ENCODE measurements at regions not wholly inside any gene's neighbourhood (a gene's known extent, or its start where the extent isn't known, plus 50 kb on each side); places are given as distances from the start of the nearest gene placed in this dataset.

DNA sequence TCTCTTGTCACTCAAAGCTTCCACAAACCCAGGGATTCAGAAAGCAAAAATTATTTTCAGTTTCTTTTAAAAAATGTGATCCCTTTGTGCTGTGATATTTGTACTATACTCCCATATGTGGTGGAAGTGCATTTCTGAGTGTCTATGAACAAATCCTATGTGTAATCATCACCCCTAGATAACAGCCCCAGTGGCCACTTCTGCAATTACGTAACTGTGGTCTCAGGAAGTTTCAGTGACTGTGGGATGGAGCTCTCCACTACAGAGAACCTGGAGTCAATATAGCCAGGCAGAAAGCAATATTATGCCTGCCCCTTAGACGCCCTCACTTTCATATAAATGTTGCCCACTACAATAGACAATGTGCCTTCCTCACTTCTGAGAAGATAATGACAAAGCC lies 1101.7 kb upstream of the GHITM start:
- Mint-ChIP-seq H3K36me3 (ENCODE audit: low read depth) (no peaks in the 10 kb centered on the region), H3K27me3 (no peaks in the 10 kb centered on the region), H3K9me3 (no peaks in the 10 kb centered on the region), H3K27ac (no peak overlapping the region), H3K4me1 (ENCODE audit: low read depth) (no peaks in the 10 kb centered on the region), H3K4me3 (no peak overlapping the region)
- intact Hi-C loops (cut with micrococcal nuclease) = no loop called here

- intact Hi-C loops (cut with micrococcal nuclease) = no loop called here
- Mint-ChIP-seq H3K27ac (no peak overlapping the region), H3K27me3 (no peaks in the 10 kb centered on the region)
Observed at GRCh38 chr10:83038631-83039030, 1100.7 kb upstream of the GHITM start.

GRCh38 chr10:83045731-83046130 lies 1093.6 kb upstream of the GHITM start:
- no peaks in the 10 kb centered on the region for H3K4me1 Mint-ChIP-seq (ENCODE audit: low read depth)
- no peaks in the 10 kb centered on the region for H3K36me3 Mint-ChIP-seq (ENCODE audit: low read depth)
- H3K27me3 Mint-ChIP-seq = no peaks in the 10 kb centered on the region
- no peak overlapping the region for H3K27ac Mint-ChIP-seq
- intact Hi-C loops (cut with micrococcal nuclease) = no loop called here
- H3K9me3 Mint-ChIP-seq = no peaks in the 10 kb centered on the region
- no peak overlapping the region for H3K4me3 Mint-ChIP-seq

More at GRCh38 chr10:83038631-83039030, 1100.7 kb upstream of the GHITM start:
- no peak overlapping the region for H3K4me3 Mint-ChIP-seq
- no peaks in the 10 kb centered on the region for H3K9me3 Mint-ChIP-seq
- H3K4me1 Mint-ChIP-seq (ENCODE audit: low read depth) = no peaks in the 10 kb centered on the region
- H3K36me3 Mint-ChIP-seq (ENCODE audit: low read depth) = no peaks in the 10 kb centered on the region

DNA sequence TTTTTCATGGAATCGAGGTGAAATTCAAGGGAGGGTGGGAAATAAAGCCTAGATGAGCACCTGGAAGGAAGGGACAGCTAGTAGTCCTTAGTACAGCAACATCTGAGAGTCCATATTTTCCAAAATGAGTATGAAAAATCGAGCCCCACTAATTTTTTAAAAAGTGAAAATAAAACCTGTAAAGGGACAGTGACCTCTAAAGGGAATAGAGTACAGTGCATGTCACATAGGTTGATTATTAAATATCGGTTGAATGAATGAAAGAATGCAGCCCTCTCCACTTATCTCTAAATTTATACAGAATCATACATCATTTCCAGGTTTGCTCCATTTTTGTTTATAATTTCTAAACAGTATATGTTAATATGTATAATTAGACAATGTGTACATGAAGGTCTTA lies 1088.5 kb upstream of the GHITM start:
- H3K9me3 Mint-ChIP-seq = no peaks in the 10 kb centered on the region
- H3K4me1 Mint-ChIP-seq (ENCODE audit: low read depth) = no peaks in the 10 kb centered on the region
- no peaks in the 10 kb centered on the region for H3K27me3 Mint-ChIP-seq

DNA sequence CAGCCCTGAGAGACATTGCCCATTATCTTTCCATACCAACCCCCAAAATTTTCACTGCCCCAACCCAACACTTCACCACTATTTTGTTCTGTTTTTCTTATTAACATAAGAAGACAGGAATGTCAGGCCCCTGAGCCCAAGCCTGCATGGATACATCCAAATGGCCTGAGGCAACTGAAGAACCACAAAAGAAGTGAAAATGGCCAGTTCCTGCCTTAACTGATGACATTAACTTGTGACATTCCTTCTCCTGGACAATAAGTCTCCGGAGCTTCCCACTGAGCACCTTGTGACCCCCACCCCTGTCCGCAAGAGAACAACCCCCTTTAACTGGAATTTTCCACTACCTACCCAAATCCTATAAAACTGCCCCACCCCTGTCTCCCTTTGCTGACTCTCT lies 1076.4 kb upstream of the GHITM start:
- Mint-ChIP-seq H3K4me1 (ENCODE audit: low read depth) (no peaks in the 10 kb centered on the region), H3K27me3 (no peaks in the 10 kb centered on the region), H3K27ac (no peak overlapping the region), H3K4me3 (no peak overlapping the region), H3K9me3 (peaks cover 12% of the 10 kb centered on the region), H3K36me3 (ENCODE audit: low read depth) (no peaks in the 10 kb centered on the region)
- intact Hi-C loops (cut with micrococcal nuclease) = no loop called here

More for the DNA sequence above, 1088.5 kb upstream of the GHITM start:
- H3K4me3 Mint-ChIP-seq = no peak overlapping the region
- H3K27ac Mint-ChIP-seq = no peak overlapping the region
- intact Hi-C loops (cut with micrococcal nuclease) = no loop called here
- H3K36me3 Mint-ChIP-seq (ENCODE audit: low read depth) = no peaks in the 10 kb centered on the region

GRCh38 chr10:83073472-83073871 lies 1065.8 kb upstream of the GHITM start:
- Mint-ChIP-seq H3K27me3 (no peaks in the 10 kb centered on the region), H3K4me1 (ENCODE audit: low read depth) (no peaks in the 10 kb centered on the region), H3K9me3 (no peaks in the 10 kb centered on the region), H3K27ac (no peak overlapping the region), H3K4me3 (no peak overlapping the region), H3K36me3 (ENCODE audit: low read depth) (no peaks in the 10 kb centered on the region)
- intact Hi-C loops (cut with micrococcal nuclease) = no loop called here

- H3K4me1 Mint-ChIP-seq (ENCODE audit: low read depth) = no peaks in the 10 kb centered on the region
- no peak overlapping the region for H3K4me3 Mint-ChIP-seq
- intact Hi-C loops (cut with micrococcal nuclease) = no loop called here
- peaks cover 8% of the 10 kb centered on the region for H3K9me3 Mint-ChIP-seq
- no peaks in the 10 kb centered on the region for H3K36me3 Mint-ChIP-seq (ENCODE audit: low read depth)
- H3K27ac Mint-ChIP-seq = no peak overlapping the region
- H3K27me3 Mint-ChIP-seq = no peaks in the 10 kb centered on the region
Observed at GRCh38 chr10:83075016-83075814, 1064.1 kb upstream of the GHITM start.

DNA sequence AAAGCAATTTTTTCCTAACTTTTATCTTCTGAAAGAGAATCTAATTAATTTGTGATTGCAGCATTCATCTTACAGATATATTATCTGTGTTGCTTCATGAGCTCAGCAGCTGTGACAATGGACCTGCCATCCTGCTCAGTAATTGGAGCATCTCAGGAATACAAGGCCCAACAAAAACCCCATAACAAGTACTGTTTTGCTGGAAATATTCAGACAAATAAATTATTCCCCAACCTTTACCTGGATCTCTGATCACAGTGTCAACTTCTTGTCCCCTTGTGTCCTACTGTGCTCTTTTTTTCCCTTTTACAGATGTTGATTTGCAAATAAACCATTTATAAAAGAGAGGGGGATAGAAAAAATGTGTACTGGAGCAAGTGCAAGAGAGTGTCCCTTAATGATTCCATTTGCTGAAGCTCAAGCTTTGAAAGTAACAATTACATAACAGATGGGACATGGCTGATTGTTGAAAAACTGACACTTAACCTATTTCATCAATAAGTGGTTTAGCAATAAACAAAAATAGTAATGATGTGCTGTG lies 1063.4 kb upstream of the GHITM start:
- Mint-ChIP-seq H3K27me3 (no peaks in the 10 kb centered on the region), H3K36me3 (ENCODE audit: low read depth) (no peaks in the 10 kb centered on the region), H3K4me1 (ENCODE audit: low read depth) (no peaks in the 10 kb centered on the region), H3K4me3 (no peak overlapping the region), H3K9me3 (peaks cover 8% of the 10 kb centered on the region), H3K27ac (no peak overlapping the region)
- intact Hi-C loops (cut with micrococcal nuclease) = no loop called here

- H3K27ac Mint-ChIP-seq = no peak overlapping the region
- H3K36me3 Mint-ChIP-seq (ENCODE audit: low read depth) = no peaks in the 10 kb centered on the region
- intact Hi-C loops (cut with micrococcal nuclease) = no loop called here
- H3K4me3 Mint-ChIP-seq = no peak overlapping the region
- H3K4me1 Mint-ChIP-seq (ENCODE audit: low read depth) = no peaks in the 10 kb centered on the region
- peaks cover 8% of the 10 kb centered on the region for H3K9me3 Mint-ChIP-seq
- H3K27me3 Mint-ChIP-seq = no peaks in the 10 kb centered on the region
Observed at GRCh38 chr10:83076443-83076842, 1062.9 kb upstream of the GHITM start.

- Mint-ChIP-seq H3K4me3 (no peak overlapping the region), H3K27me3 (no peaks in the 10 kb centered on the region), H3K9me3 (peaks cover 22% of the 10 kb centered on the region), H3K36me3 (ENCODE audit: low read depth) (no peaks in the 10 kb centered on the region), H3K4me1 (ENCODE audit: low read depth) (no peaks in the 10 kb centered on the region), H3K27ac (no peak overlapping the region)
- intact Hi-C loops (cut with micrococcal nuclease) = no loop called here
Observed at GRCh38 chr10:83078160-83078559, 1061.1 kb upstream of the GHITM start.

DNA sequence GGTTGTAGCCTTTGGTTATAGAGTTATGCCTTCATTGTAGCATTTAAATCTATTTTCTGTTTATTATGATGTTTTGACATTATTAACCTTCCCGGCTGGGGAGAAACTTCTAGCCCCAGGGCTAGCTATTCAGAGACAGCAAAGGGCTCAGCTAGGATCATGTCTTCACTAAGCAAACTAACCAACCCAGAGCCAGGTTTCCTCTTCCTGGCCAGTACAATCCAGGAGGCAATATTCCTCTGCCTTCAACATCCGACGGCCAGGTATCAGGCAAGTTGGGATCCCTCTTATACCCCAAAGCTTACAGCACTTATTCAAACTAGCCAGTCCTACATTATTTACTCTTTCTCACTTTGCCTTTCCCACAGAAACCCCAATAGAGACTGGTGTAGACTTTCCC lies 1060.7 kb upstream of the GHITM start:
- Mint-ChIP-seq H3K4me1 (ENCODE audit: low read depth) (no peaks in the 10 kb centered on the region), H3K4me3 (no peak overlapping the region), H3K27ac (no peak overlapping the region), H3K36me3 (ENCODE audit: low read depth) (no peaks in the 10 kb centered on the region), H3K9me3 (peaks cover 27% of the 10 kb centered on the region), H3K27me3 (no peaks in the 10 kb centered on the region)
- intact Hi-C loops (cut with micrococcal nuclease) = no loop called here

GRCh38 chr10:83083831-83084230 lies 1055.5 kb upstream of the GHITM start:
- Mint-ChIP-seq H3K4me3 (no peak overlapping the region), H3K4me1 (ENCODE audit: low read depth) (no peaks in the 10 kb centered on the region), H3K36me3 (ENCODE audit: low read depth) (no peaks in the 10 kb centered on the region), H3K9me3 (peaks cover 40% of the 10 kb centered on the region), H3K27me3 (no peaks in the 10 kb centered on the region), H3K27ac (no peak overlapping the region)
- intact Hi-C loops (cut with micrococcal nuclease) = no loop called here

GRCh38 chr10:83089335-83089734 lies 1050.0 kb upstream of the GHITM start:
- intact Hi-C loops (cut with micrococcal nuclease) = no loop called here
- H3K36me3 Mint-ChIP-seq (ENCODE audit: low read depth) = no peaks in the 10 kb centered on the region
- H3K27ac Mint-ChIP-seq = no peak overlapping the region
- no peaks in the 10 kb centered on the region for H3K27me3 Mint-ChIP-seq
- peaks cover 41% of the 10 kb centered on the region for H3K9me3 Mint-ChIP-seq
- H3K4me3 Mint-ChIP-seq = no peak overlapping the region
- H3K4me1 Mint-ChIP-seq (ENCODE audit: low read depth) = no peaks in the 10 kb centered on the region

DNA sequence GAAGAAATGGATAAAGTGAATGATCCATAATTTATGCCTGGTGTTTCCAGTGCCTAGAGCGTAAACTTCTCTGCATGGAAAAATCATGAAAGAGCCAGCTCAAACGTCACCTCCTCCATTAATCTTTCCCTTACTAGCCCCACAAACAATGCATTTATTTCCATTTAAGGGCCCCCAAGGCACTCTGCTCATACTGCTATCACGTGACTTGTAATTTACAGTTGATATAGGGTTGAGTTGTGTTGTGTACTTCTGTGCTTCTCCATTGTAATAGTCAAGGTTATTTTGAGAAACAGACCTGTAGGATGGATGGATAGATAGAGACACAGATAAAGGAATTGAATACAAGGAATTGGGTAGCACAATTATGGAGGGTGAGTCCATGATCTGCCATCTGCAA lies 1034.7 kb upstream of the GHITM start:
- Mint-ChIP-seq H3K9me3 (peaks cover 21% of the 10 kb centered on the region), H3K27me3 (no peaks in the 10 kb centered on the region), H3K4me3 (no peak overlapping the region), H3K27ac (no peak overlapping the region), H3K36me3 (ENCODE audit: low read depth) (no peaks in the 10 kb centered on the region), H3K4me1 (ENCODE audit: low read depth) (no peaks in the 10 kb centered on the region)
- intact Hi-C loops (cut with micrococcal nuclease) = no loop called here
